H1 (cell line): ENCODE measurements at regions not wholly inside any gene's neighbourhood (a gene's known extent, or its start where the extent isn't known, plus 50 kb on each side); places are given as distances from the start of the nearest gene placed in this dataset.
A peak's percentile ranks its signal among the peaks of the same experiment; 100 is the strongest.

Experiments
- CTCF ChIA-PET: fragments of 300-600 bp; sonication (Branson Sonifier 250); formaldehyde crosslinking; loops from one replicate; lab custom pipeline; 2021; ENCODE audit not compliant: partially characterized antibody; lab: Charles Lee
- POLR2A ChIA-PET: fragments of 300-600 bp; sonication (Branson Sonifier 250); formaldehyde crosslinking; loops from one replicate; lab custom pipeline; 2021; ENCODE audit warnings: inconsistent platforms; ENCODE audit not compliant: partially characterized antibody; lab: Charles Lee
- DNase-seq, 2 experiments: peaks; one replicate each; pipeline versions ENCODE4 v3.0.0 to v3.0.0-alpha.2; 2010 to 2022; ENCODE audit warnings: low spot score in 2 of 2, low read depth in 1 of 2, mixed read lengths in 1 of 2
- FAIRE-seq: peaks from 2 replicates; lab custom pipeline; 2011; peaks lifted over from hg19 to GRCh38; lab: Jason Lieb, UNC
- H2AFZ ChIP-seq: 2 replicates; pipeline ENCODE4 v1.8.1; 2012; ENCODE audit warnings: low read length, inconsistent platforms
- H2AK5ac ChIP-seq: 2 replicates; pipeline ENCODE4 v1.6.1; 2013; ENCODE audit warnings: low read depth, low read length
- H2BK120ac ChIP-seq: replicated peaks from 2 replicates; pipeline ENCODE3; 2013; ENCODE audit warnings: low read depth, low read length, inconsistent platforms
- H2BK12ac ChIP-seq: 2 replicates; pipeline ENCODE4 v1.6.1; 2013; ENCODE audit warnings: low read depth, low read length
- H2BK15ac ChIP-seq: 2 replicates; pipeline ENCODE4 v1.6.1; 2013; ENCODE audit warnings: low read length
- H2BK20ac ChIP-seq: 2 replicates; pipeline ENCODE4 v1.6.1; 2013; ENCODE audit warnings: low read length
- H2BK5ac ChIP-seq: 2 replicates; pipeline ENCODE4 v1.6.1; 2013; ENCODE audit warnings: low read depth, low read length
- H3K14ac ChIP-seq: 2 replicates; pipeline ENCODE4 v1.6.1; 2013; ENCODE audit warnings: inconsistent platforms; ENCODE audit not compliant: insufficient read length
- H3K18ac ChIP-seq: 2 replicates; pipeline ENCODE4 v1.6.1; 2013; ENCODE audit warnings: low read length; ENCODE audit errors: extremely low read depth
- H3K23ac ChIP-seq: 2 replicates; pipeline ENCODE4 v1.6.1; 2013; ENCODE audit warnings: inconsistent platforms; ENCODE audit not compliant: insufficient read length
- H3K23me2 ChIP-seq: 2 replicates; pipeline ENCODE4 v1.6.1; 2013; ENCODE audit warnings: low read depth, low read length
- H3K27ac ChIP-seq: 2 replicates; pipeline ENCODE4 v1.6.1; 2011; ENCODE audit warnings: low read depth, low read length, inconsistent platforms
- H3K27me3 ChIP-seq, 4 experiments: replicated peaks in 1 of 4; 1 replicate in 1 of 4; 2 replicates in 3 of 4; pipeline versions ENCODE4 v1.6.1 to v1.8.1; 2011 to 2013; ENCODE audit warnings: low read length in 3 of 4, mild to moderate bottlenecking in 3 of 4, inconsistent platforms in 2 of 4, mixed read lengths in 2 of 4, moderate library complexity in 1 of 4; ENCODE audit not compliant: control insufficient read depth in 3 of 4, insufficient read depth in 3 of 4; ENCODE audit errors: extremely low read depth in 1 of 4
- H3K36me3 ChIP-seq, 4 experiments: 2 replicates each; pipeline versions ENCODE4 v1.6.1 to v1.8.1; 2011 to 2013; ENCODE audit warnings: mild to moderate bottlenecking in 4 of 4, low read length in 3 of 4, moderate library complexity in 2 of 4, control low read depth in 1 of 4, inconsistent platforms in 1 of 4; ENCODE audit not compliant: insufficient read depth in 4 of 4, control insufficient read depth in 2 of 4
- H3K4ac ChIP-seq: replicated peaks from 2 replicates; pipeline ENCODE3; 2013; ENCODE audit warnings: low read length, low read depth, mixed read lengths, inconsistent platforms; ENCODE audit not compliant: insufficient read length
- H3K4me1 ChIP-seq, 4 experiments: replicated peaks in 1 of 4; 1 replicate in 1 of 4; 2 replicates in 3 of 4; pipeline versions ENCODE4 v1.6.1 to v1.8.1; 2011 to 2013; ENCODE audit warnings: low read length in 3 of 4, inconsistent platforms in 2 of 4, mixed read lengths in 1 of 4; ENCODE audit not compliant: insufficient read depth in 4 of 4, control insufficient read depth in 3 of 4
- H3K4me2 ChIP-seq, 2 experiments: 2 replicates each; pipeline versions ENCODE4 v1.6.1 to v1.8.1; 2011 to 2013; ENCODE audit warnings: low read depth in 2 of 2, low read length in 2 of 2, control low read depth in 1 of 2, inconsistent platforms in 1 of 2, mild to moderate bottlenecking in 1 of 2; ENCODE audit not compliant: insufficient read depth in 1 of 2
- H3K4me3 ChIP-seq, 4 experiments: fragments of 200-600, 300-600 bp in 1 of 4; sonication (generic), shearing (Covaris generic), sonication (Bioruptor Twin) in 1 of 4; 2 replicates each; pipeline versions ENCODE4 v1.5.1 to v1.8.1; 2011 to 2016; ENCODE audit warnings: low read length in 4 of 4, low read depth in 3 of 4, control low read depth in 2 of 4, inconsistent platforms in 2 of 4, mild to moderate bottlenecking in 2 of 4, mixed read lengths in 1 of 4, moderate library complexity in 1 of 4; ENCODE audit not compliant: insufficient read depth in 2 of 4; ENCODE audit errors: extremely low read depth in 1 of 4
- H3K56ac ChIP-seq: replicated peaks from 2 replicates; pipeline ENCODE3; 2013; ENCODE audit warnings: low read depth, mild to moderate bottlenecking, mixed read lengths, low read length, inconsistent platforms; ENCODE audit not compliant: insufficient read length
- H3K79me1 ChIP-seq: 2 replicates; pipeline ENCODE4 v1.6.1; 2013; ENCODE audit warnings: low read depth, low read length, control low read depth
- H3K79me2 ChIP-seq, 2 experiments: 2 replicates each; pipeline versions ENCODE4 v1.6.1 to v1.8.1; 2012 to 2013; ENCODE audit warnings: low read length in 2 of 2, mild to moderate bottlenecking in 2 of 2, inconsistent platforms in 1 of 2; ENCODE audit not compliant: insufficient read depth in 2 of 2, control insufficient read depth in 1 of 2
- H3K9ac ChIP-seq, 4 experiments: replicated peaks in 1 of 4; 1 replicate in 1 of 4; 2 replicates in 3 of 4; pipeline versions ENCODE4 v1.6.1 to v1.8.1; 2011 to 2013; ENCODE audit warnings: low read depth in 3 of 4, low read length in 3 of 4, control low read depth in 2 of 4, mild to moderate bottlenecking in 2 of 4, moderate library complexity in 2 of 4, inconsistent platforms in 1 of 4; ENCODE audit errors: extremely low read depth in 1 of 4
- H3K9me3 ChIP-seq, 2 experiments: 2 replicates each; pipeline versions ENCODE4 v1.6.1 to v1.8.1; 2012 to 2013; ENCODE audit warnings: mild to moderate bottlenecking in 2 of 2, moderate library complexity in 2 of 2, control low read depth in 1 of 2, inconsistent platforms in 1 of 2, low read depth in 1 of 2, low read length in 1 of 2, mixed read lengths in 1 of 2; ENCODE audit not compliant: insufficient read depth in 2 of 2
- H4K20me1 ChIP-seq, 2 experiments: replicated peaks in 1 of 2; 2 replicates each; pipeline versions ENCODE3 to v1.8.1; 2011 to 2013; ENCODE audit warnings: inconsistent platforms in 2 of 2, low read length in 2 of 2, mild to moderate bottlenecking in 1 of 2; ENCODE audit not compliant: insufficient read depth in 2 of 2, control insufficient read depth in 1 of 2
- H4K5ac ChIP-seq: 2 replicates; pipeline ENCODE4 v1.6.1; 2013; ENCODE audit warnings: low read length, low read depth, mixed read lengths, inconsistent platforms; ENCODE audit not compliant: insufficient read length
- H4K8ac ChIP-seq: 2 replicates; pipeline ENCODE4 v1.8.0; 2013; ENCODE audit warnings: mild to moderate bottlenecking, moderate library complexity, low read length, inconsistent platforms; ENCODE audit not compliant: insufficient read depth; ENCODE audit errors: extremely low read depth
- H4K91ac ChIP-seq: replicated peaks from 2 replicates; pipeline ENCODE3; 2013; ENCODE audit warnings: low read length, mixed read lengths, inconsistent platforms; ENCODE audit not compliant: insufficient read length
- ASH2L ChIP-seq: fragments of 200-600, 300-600 bp; sonication (generic); IDR thresholded peaks from one replicate; pipeline ENCODE4 v1.7.1; 2017; ENCODE audit warnings: low read length
- BCL11A ChIP-seq, 2 experiments: IDR thresholded peaks; one replicate each; pipeline ENCODE4 v1.6.1; 2011; ENCODE audit warnings: low read depth in 2 of 2, low read length in 2 of 2, mild to moderate bottlenecking in 2 of 2
- CEBPB ChIP-seq: IDR thresholded peaks from 2 replicates; pipeline ENCODE4 v1.6.1; 2012; ENCODE audit warnings: low read depth, low read length
- HDAC6 ChIP-seq: IDR thresholded peaks from one replicate; pipeline ENCODE4 v1.7.1; 2012; ENCODE audit warnings: low read depth, mild to moderate bottlenecking, inconsistent platforms, low read length, moderate library complexity
- KDM5A ChIP-seq: fragments of 200-600 bp; IDR thresholded peaks from 2 replicates; pipeline ENCODE4 v1.7.1; 2012; ENCODE audit warnings: mild to moderate bottlenecking, low read length, inconsistent platforms, mixed read lengths
- PHF8 ChIP-seq: fragments of 200-600 bp; sonication (generic); conservative IDR thresholded peaks from 2 replicates; pipeline ENCODE4 v1.7.1; 2012; ENCODE audit warnings: low read depth, mild to moderate bottlenecking, inconsistent platforms, low read length, moderate library complexity
- POLR2A ChIP-seq, 2 experiments: IDR thresholded peaks; 1 replicate in 1 of 2; 2 replicates in 1 of 2; pipeline ENCODE4 v1.6.1; 2011; ENCODE audit warnings: low read depth in 2 of 2, low read length in 2 of 2, mild to moderate bottlenecking in 2 of 2; ENCODE audit errors: control extremely low read depth in 1 of 2
- RAD21 ChIP-seq, 2 experiments: IDR thresholded peaks in 1 of 2; conservative IDR thresholded peaks in 1 of 2; 2 replicates each; pipeline ENCODE4 v1.6.1; 2011; ENCODE audit warnings: low read depth in 2 of 2, low read length in 2 of 2, improper control_type of control experiment in 1 of 2, inconsistent platforms in 1 of 2, mild to moderate bottlenecking in 1 of 2, moderate library complexity in 1 of 2
- RBBP5 ChIP-seq: IDR thresholded peaks from 2 replicates; pipeline ENCODE4 v1.7.1; 2012; ENCODE audit warnings: low read depth, mild to moderate bottlenecking, inconsistent platforms, low read length, moderate library complexity, borderline replicate concordance
- WGBS, 2 experiments: shearing (Covaris generic) in 1 of 2; methylation state at CpG; one replicate each; pipeline versions ENCODE4 v1.1.6 to v1.1.7; 2013 to 2015; ENCODE audit warnings: low lambda C conversion rate in 2 of 2, mixed read lengths in 2 of 2, inconsistent platforms in 1 of 2, low coverage in 1 of 2, missing lambda C conversion rate in 1 of 2; ENCODE audit not compliant: insufficient replicate concordance in 2 of 2, insufficient coverage in 1 of 2, insufficient read length in 1 of 2; ENCODE audit errors: extremely low coverage in 1 of 2, missing lambda C conversion rate in 1 of 2; 5-methylcytosine and 5-hydroxymethylcytosine counted together
- TF ChIP-seq, protein P1 (sequence below): IDR thresholded peaks from 2 replicates; pipeline ENCODE4 v1.6.1; 2012; ENCODE audit warnings: inconsistent platforms
- TF ChIP-seq, protein P2 (sequence below): IDR thresholded peaks from 2 replicates; pipeline ENCODE4 v1.6.1; 2012; ENCODE audit warnings: low read length, inconsistent platforms

DNA sequence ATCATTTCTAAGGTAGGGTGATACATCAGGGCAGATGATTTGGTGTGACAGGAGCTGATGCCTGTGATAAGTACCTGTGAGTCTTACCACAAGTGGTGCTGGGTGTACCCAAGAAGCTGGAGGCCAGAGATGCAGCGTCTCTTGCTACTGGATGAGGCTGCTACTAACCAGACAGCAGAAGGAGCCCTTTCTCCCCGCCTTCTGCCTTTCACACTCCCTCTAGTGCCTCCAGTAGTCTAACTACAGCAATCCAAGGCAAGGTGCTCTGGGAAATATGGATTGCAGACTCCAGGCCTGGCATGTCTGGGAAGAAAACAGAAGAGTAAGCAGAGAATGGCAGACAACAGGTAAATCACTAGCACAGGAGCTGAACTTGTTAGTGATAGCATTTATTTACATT lies 470.8 kb downstream of the NKX6-1 start:
- Histone ChIP-seq H2AK5ac (no peak overlapping the region), H3K14ac (no peak overlapping the region), H2BK20ac (no peak overlapping the region), H3K9me3 (no peaks in the 10 kb centered on the region), H3K4me3 (no peak overlapping the region), H2BK120ac (no peak overlapping the region), H2BK15ac (no peak overlapping the region), H2BK5ac (no peak overlapping the region), H3K4ac (no peak overlapping the region), H3K4me2 (no peak overlapping the region), H4K8ac (no peak overlapping the region), H3K27me3 (no peaks in the 10 kb centered on the region), H3K56ac (no peak overlapping the region), H3K79me2 (no peaks in the 10 kb centered on the region), H3K9ac (no peak overlapping the region), H2AFZ (0 out of 2 replicates have a peak overlapping the region, but pooled peaks have one; percentile 9), H4K5ac (no peak overlapping the region), H4K20me1 (no peaks in the 10 kb centered on the region), H3K18ac (no peak overlapping the region), H2BK12ac (no peak overlapping the region), H3K27ac (no peak overlapping the region), H3K79me1 (no peaks in the 10 kb centered on the region), H3K36me3 (no peaks in the 10 kb centered on the region), H3K4me1 (no peaks in the 10 kb centered on the region), H3K23me2 (no peaks in the 10 kb centered on the region), H4K91ac (no peak overlapping the region), H3K23ac (no peak overlapping the region)
- ChIA-PET POLR2A (no interaction called here), CTCF (interaction anchor here (0.9 to 1.2 kb wide), 2 partner anchors 10 kb away, joined by 3 read pairs; no protein-coding TSS in a partner anchor)
- DNase-seq (no peak), FAIRE-seq (no peak)
- WGBS, 2 experiments: 74% methylated on average over 2 of the region's 2 CpGs; no CpG with 5 or more reads in 1 of the 2 experiments
- no peak for TF ChIP-seq KDM5A
- TF ChIP-seq RAD21 (IDR thresholded peaks at IDR 0.05 in 1 of 2, conservative IDR thresholded peaks at IDR 0.05 in 1 of 2; ENCODE audit: low read depth in 2 of 2, low read length in 2 of 2): peak; percentile 13 to 33; a peak in 3 of 4 replicates
- TF ChIP-seq, protein P1, sequence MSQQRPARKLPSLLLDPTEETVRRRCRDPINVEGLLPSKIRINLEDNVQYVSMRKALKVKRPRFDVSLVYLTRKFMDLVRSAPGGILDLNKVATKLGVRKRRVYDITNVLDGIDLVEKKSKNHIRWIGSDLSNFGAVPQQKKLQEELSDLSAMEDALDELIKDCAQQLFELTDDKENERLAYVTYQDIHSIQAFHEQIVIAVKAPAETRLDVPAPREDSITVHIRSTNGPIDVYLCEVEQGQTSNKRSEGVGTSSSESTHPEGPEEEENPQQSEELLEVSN: no peak
- no peak for TF ChIP-seq HDAC6
- no peak for TF ChIP-seq RBBP5
- no peak for TF ChIP-seq POLR2A (IDR thresholded peaks at IDR 0.05; ENCODE audit: control extremely low read depth in 1 of 2, low read depth in 2 of 2, low read length in 2 of 2)
- TF ChIP-seq ASH2L: no peak
- TF ChIP-seq PHF8: no peak
- no peak for TF ChIP-seq CEBPB
- TF ChIP-seq, protein P2, sequence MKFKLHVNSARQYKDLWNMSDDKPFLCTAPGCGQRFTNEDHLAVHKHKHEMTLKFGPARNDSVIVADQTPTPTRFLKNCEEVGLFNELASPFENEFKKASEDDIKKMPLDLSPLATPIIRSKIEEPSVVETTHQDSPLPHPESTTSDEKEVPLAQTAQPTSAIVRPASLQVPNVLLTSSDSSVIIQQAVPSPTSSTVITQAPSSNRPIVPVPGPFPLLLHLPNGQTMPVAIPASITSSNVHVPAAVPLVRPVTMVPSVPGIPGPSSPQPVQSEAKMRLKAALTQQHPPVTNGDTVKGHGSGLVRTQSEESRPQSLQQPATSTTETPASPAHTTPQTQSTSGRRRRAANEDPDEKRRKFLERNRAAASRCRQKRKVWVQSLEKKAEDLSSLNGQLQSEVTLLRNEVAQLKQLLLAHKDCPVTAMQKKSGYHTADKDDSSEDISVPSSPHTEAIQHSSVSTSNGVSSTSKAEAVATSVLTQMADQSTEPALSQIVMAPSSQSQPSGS: no peak
- TF ChIP-seq BCL11A (IDR thresholded peaks at IDR 0.05; ENCODE audit: low read depth in 2 of 2, low read length in 2 of 2): no peak
